ENCODE measurements at regions not wholly inside any gene's neighbourhood (a gene's known extent, or its start where the extent isn't known, plus 50 kb on each side); places are given as distances from the start of the nearest gene placed in this dataset.
A peak's percentile ranks its signal among the peaks of the same experiment; 100 is the strongest.

GRCh38 chr2:64704161-64704560 lies 50.4 kb upstream of the SERTAD2 start:
- DNase-seq (ENCODE audit: missing footprints) (no peak), ATAC-seq (no peak)
- intact Hi-C loops (cut with DNase I) = no loop called here

- DNase-seq (ENCODE audit: missing footprints) (no peak), ATAC-seq (no peak)
- intact Hi-C loops (cut with DNase I) = no loop called here
These were observed 51.3 kb upstream of the SERTAD2 start for GRCh38 chr2:64704996-64705395.

GRCh38 chr2:64707276-64707675 lies 53.6 kb upstream of the SERTAD2 start:
- intact Hi-C loops (cut with DNase I) = no loop called here
- no peak for ATAC-seq
- no peak for DNase-seq (ENCODE audit: missing footprints)

GRCh38 chr2:64708829-64709228 lies 55.1 kb upstream of the SERTAD2 start:
- DNase-seq (ENCODE audit: missing footprints) (no peak), ATAC-seq (no peak)
- intact Hi-C loops (cut with DNase I) = no loop called here

- no peak for DNase-seq (ENCODE audit: missing footprints)
- no peak for ATAC-seq
- intact Hi-C loops (cut with DNase I) = no loop called here
These were observed 57.6 kb upstream of the SERTAD2 start for GRCh38 chr2:64711252-64711800.

GRCh38 chr2:64713686-64714085 lies 60.0 kb upstream of the SERTAD2 start:
- ATAC-seq = no peak
- intact Hi-C loops (cut with DNase I) = no loop called here
- DNase-seq (ENCODE audit: missing footprints) = no peak

- DNase-seq (ENCODE audit: missing footprints) = no peak
- intact Hi-C loops (cut with DNase I) = no loop called here
- no peak for ATAC-seq
These were observed 62.9 kb upstream of the SERTAD2 start for GRCh38 chr2:64716569-64716968.

- intact Hi-C loops (cut with DNase I) = no loop called here
- ATAC-seq (no peak), DNase-seq (ENCODE audit: missing footprints) (no peak)
These were observed 64.7 kb upstream of the SERTAD2 start for GRCh38 chr2:64718250-64718885.

- ATAC-seq (no peak), DNase-seq (ENCODE audit: missing footprints) (no peak)
- intact Hi-C loops (cut with DNase I) = no loop called here
These were observed 67.0 kb upstream of the SERTAD2 start for GRCh38 chr2:64720535-64721319.

- ATAC-seq (no peak), DNase-seq (ENCODE audit: missing footprints) (no peak)
- intact Hi-C loops (cut with DNase I) = no loop called here
These were observed 67.6 kb upstream of the SERTAD2 start for GRCh38 chr2:64721320-64721623.

GRCh38 chr2:64722291-64723044 lies 68.8 kb upstream of the SERTAD2 start:
- DNase-seq (ENCODE audit: missing footprints) = no peak
- intact Hi-C loops (cut with DNase I) = no loop called here
- no peak for ATAC-seq

GRCh38 chr2:64727013-64727767 lies 73.5 kb upstream of the SERTAD2 start:
- DNase-seq (ENCODE audit: missing footprints) = no peak
- intact Hi-C loops (cut with DNase I) = no loop called here
- ATAC-seq = no peak

GRCh38 chr2:64727843-64728463 lies 74.2 kb upstream of the SERTAD2 start:
- no peak for ATAC-seq
- intact Hi-C loops (cut with DNase I) = no loop called here
- no peak for DNase-seq (ENCODE audit: missing footprints)

- no peak for DNase-seq (ENCODE audit: missing footprints)
- ATAC-seq = peak; percentile 91
- intact Hi-C loops (cut with DNase I) = no loop called here
These were observed 77.0 kb upstream of the SERTAD2 start for GRCh38 chr2:64730551-64731262.

- intact Hi-C loops (cut with DNase I) = no loop called here
- ATAC-seq = no peak
- no peak for DNase-seq (ENCODE audit: missing footprints)
These were observed 77.5 kb upstream of the SERTAD2 start for GRCh38 chr2:64731263-64731643.

- intact Hi-C loops (cut with DNase I) = no loop called here
- DNase-seq (ENCODE audit: missing footprints) (no peak), ATAC-seq (no peak)
These were observed 78.0 kb upstream of the SERTAD2 start for GRCh38 chr2:64731746-64732145.

- ATAC-seq = no peak
- DNase-seq (ENCODE audit: missing footprints) = no peak
- intact Hi-C loops (cut with DNase I) = no loop called here
These were observed 78.4 kb upstream of the SERTAD2 start for GRCh38 chr2:64732146-64732545.

- intact Hi-C loops (cut with DNase I) = no loop called here
These were observed 81.8 kb upstream of the SERTAD2 start for GRCh38 chr2:64735504-64735903.

More at GRCh38 chr2:64735504-64735903, 81.8 kb upstream of the SERTAD2 start:
- ATAC-seq (no peak), DNase-seq (ENCODE audit: missing footprints) (no peak)

All from Right ventricle myocardium inferior (tissue), 1 donor.